ENCODE measurements at regions not wholly inside any gene's neighbourhood (a gene's known extent, or its start where the extent isn't known, plus 50 kb on each side); places are given as distances from the start of the nearest gene placed in this dataset.

DNA sequence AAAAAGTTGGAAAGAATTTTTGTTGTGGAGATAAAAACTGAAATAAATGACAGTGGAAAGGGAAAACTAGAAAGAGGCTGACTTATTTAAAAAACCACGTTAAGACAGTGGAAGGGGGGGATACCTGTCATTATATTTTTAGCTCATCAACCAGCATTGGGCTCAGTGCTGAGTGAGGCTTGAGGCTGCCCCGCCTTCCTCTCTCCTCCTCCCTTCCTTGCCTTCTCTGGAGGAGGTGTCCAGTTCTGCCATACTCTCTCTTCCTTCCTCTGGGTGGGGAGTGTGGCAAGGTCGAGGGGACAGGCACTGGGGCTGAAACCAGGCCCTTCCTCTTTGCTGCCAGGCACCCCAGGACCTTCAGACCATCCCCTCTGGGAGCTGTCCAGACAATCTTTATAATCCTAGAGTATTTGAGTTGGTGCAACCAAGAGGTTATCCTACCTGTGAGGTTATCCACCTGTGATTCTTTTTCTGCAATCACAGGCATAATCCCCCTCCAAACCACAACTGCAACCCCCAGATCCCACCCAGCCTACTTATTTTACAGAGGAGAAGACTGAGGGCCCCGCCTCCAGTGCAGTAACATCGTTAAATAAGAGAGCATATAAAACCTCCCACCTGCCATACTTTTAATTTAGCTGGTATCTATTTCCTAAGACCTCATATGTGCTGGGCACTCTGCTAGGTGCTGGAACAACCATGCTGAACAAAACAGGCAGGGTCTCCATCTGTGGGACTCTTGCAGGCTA lies 578.5 kb downstream of the BUD13 start:
- peaks cover 26% of the 10 kb centered on the region for H3K4me1 Mint-ChIP-seq (ENCODE audit: low read depth, unreplicated experiment)
- DNase-seq = no peak
- peaks cover 1% of the 10 kb centered on the region for H3K27me3 Mint-ChIP-seq (ENCODE audit: unreplicated experiment)
- H3K9me3 Mint-ChIP-seq (ENCODE audit: unreplicated experiment) = peaks cover 9% of the 10 kb centered on the region
- H3K4me3 Mint-ChIP-seq (ENCODE audit: unreplicated experiment) = peak overlapping the region; percentile 71
- H3K27ac Mint-ChIP-seq (ENCODE audit: unreplicated experiment) = peak overlapping the region; percentile 14
- no peak for TF ChIP-seq CTCF (IDR thresholded peaks at IDR 0.05; ENCODE audit: partially characterized antibody, unreplicated experiment)
- no peaks in the 10 kb centered on the region for H3K36me3 Mint-ChIP-seq (ENCODE audit: unreplicated experiment)

DNA sequence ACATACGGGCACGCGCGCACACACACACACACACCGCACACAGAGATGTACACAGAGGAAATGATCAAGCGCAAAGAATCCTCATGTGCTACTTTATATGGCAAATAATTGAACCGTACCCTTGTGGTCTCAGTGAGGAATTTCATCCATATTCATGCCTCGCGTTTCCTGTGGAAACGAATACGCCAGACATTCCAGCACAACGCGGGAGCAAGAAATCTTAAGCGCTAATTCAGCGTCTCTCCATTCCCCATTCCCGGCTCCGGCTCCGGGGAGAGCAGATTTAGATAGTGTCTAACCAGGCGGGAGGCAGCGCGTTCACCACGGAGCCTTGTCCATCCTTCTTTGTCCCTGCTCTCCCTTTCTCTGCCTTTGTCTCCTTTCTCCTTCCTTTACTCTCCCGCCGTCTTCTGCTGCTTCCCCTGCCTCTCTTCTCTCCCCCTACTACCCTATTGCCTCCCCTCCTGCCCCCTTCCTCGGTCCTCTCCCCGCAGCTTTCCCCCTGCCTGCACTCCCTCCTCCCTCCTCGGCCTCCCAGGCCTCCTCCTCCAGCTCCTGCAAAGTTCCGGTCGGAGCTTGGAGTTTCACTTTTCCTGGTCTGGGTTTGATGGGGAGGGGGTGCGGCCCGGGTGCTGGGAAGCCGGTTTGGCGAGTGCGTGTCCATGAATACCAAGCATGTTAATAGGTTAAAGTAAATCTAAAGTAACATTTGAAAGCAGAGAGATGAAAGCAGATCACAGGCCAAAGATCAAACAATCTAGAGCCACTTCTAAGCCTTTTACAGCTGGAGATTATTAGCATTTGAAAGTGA lies 579.3 kb downstream of the BUD13 start:
- no peaks in the 10 kb centered on the region for H3K36me3 Mint-ChIP-seq (ENCODE audit: unreplicated experiment)
- peak; percentile 43 for DNase-seq
- H3K4me1 Mint-ChIP-seq (ENCODE audit: low read depth, unreplicated experiment) = peaks cover 30% of the 10 kb centered on the region
- peak; percentile 50 for TF ChIP-seq CTCF (IDR thresholded peaks at IDR 0.05; ENCODE audit: partially characterized antibody, unreplicated experiment)
- peak overlapping the region; percentile 62 for H3K27ac Mint-ChIP-seq (ENCODE audit: unreplicated experiment)
- H3K4me3 Mint-ChIP-seq (ENCODE audit: unreplicated experiment) = peak overlapping the region; percentile 75
- H3K27me3 Mint-ChIP-seq (ENCODE audit: unreplicated experiment) = peaks cover 3% of the 10 kb centered on the region
- peaks cover 9% of the 10 kb centered on the region for H3K9me3 Mint-ChIP-seq (ENCODE audit: unreplicated experiment)

- peak; percentile 46 for DNase-seq
- peaks cover 28% of the 10 kb centered on the region for H3K4me1 Mint-ChIP-seq (ENCODE audit: low read depth, unreplicated experiment)
- peaks cover 7% of the 10 kb centered on the region for H3K9me3 Mint-ChIP-seq (ENCODE audit: unreplicated experiment)
- peak overlapping the region; percentile 75 for H3K27ac Mint-ChIP-seq (ENCODE audit: unreplicated experiment)
- H3K27me3 Mint-ChIP-seq (ENCODE audit: unreplicated experiment) = peaks cover 3% of the 10 kb centered on the region
- no peaks in the 10 kb centered on the region for H3K36me3 Mint-ChIP-seq (ENCODE audit: unreplicated experiment)
- H3K4me3 Mint-ChIP-seq (ENCODE audit: unreplicated experiment) = peak overlapping the region; percentile 73
- TF ChIP-seq CTCF (IDR thresholded peaks at IDR 0.05; ENCODE audit: partially characterized antibody, unreplicated experiment) = no peak
Observed at GRCh38 chr11:116192509-116193210, 580.1 kb downstream of the BUD13 start.

- no peaks in the 10 kb centered on the region for H3K36me3 Mint-ChIP-seq (ENCODE audit: unreplicated experiment)
- DNase-seq = no peak
- TF ChIP-seq CTCF (IDR thresholded peaks at IDR 0.05; ENCODE audit: partially characterized antibody, unreplicated experiment) = no peak
- no peak overlapping the region for H3K27ac Mint-ChIP-seq (ENCODE audit: unreplicated experiment)
- H3K4me1 Mint-ChIP-seq (ENCODE audit: low read depth, unreplicated experiment) = peaks cover 22% of the 10 kb centered on the region
- peaks cover 10% of the 10 kb centered on the region for H3K9me3 Mint-ChIP-seq (ENCODE audit: unreplicated experiment)
- H3K4me3 Mint-ChIP-seq (ENCODE audit: unreplicated experiment) = no peak overlapping the region
- peaks cover 3% of the 10 kb centered on the region for H3K27me3 Mint-ChIP-seq (ENCODE audit: unreplicated experiment)
Observed at GRCh38 chr11:116190861-116191260, 581.9 kb downstream of the BUD13 start.
